ENCODE measurements at regions not wholly inside any gene's neighbourhood (a gene's known extent, or its start where the extent isn't known, plus 50 kb on each side); places are given as distances from the start of the nearest gene placed in this dataset.

GRCh38 chr2:212638694-212639093 lies 100.1 kb upstream of the ERBB4 start:
- TF ChIP-seq CTCF (conservative IDR thresholded peaks at IDR 0.05; ENCODE audit: low read depth in 2 of 2), result no peak
- no peak for TF ChIP-seq POLR2AphosphoS5 (IDR thresholded peaks at IDR 0.05; ENCODE audit: low read depth)
- no peak for TF ChIP-seq REST (IDR thresholded peaks at IDR 0.05; ENCODE audit: unreplicated experiment)
- no peak for TF ChIP-seq EZH2 (IDR thresholded peaks at IDR 0.05; ENCODE audit: low read depth, unreplicated experiment)
- TF ChIP-seq EZH2phosphoT487 (IDR thresholded peaks at IDR 0.05; ENCODE audit: unreplicated experiment), result no peak
- no peak for TF ChIP-seq JUNB (IDR thresholded peaks at IDR 0.05; ENCODE audit: unreplicated experiment)
- no peak for TF ChIP-seq STAT1 (IDR thresholded peaks at IDR 0.05; ENCODE audit: unreplicated experiment)

All from GM23338 (cell line).